ENCODE measurements at regions not wholly inside any gene's neighbourhood (a gene's known extent, or its start where the extent isn't known, plus 50 kb on each side); places are given as distances from the start of the nearest gene placed in this dataset.

DNA sequence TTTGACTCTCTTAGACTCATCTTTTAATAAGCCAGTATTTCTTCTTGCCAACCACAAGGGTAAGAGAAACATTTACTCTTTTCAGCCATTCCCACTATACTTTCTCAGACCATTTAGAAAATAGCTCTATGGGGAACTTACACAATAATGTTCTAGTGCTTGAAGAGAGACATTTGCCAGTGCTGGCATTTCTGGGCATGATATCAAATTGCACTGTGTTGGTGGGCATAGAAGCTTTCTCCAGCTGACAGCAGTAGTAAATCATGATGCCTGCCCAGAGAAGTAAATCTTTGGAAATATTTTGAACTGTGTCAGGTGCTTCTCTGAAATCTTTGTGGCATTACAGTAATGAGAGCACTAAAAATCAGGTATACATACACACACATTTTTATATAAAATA is 346.6 kb downstream of the CBLN2 start:
- no peak for DNase-seq (ENCODE audit: extremely low read depth in 1 of 2, low read depth in 1 of 2)

GRCh38 chr18:72194072-72194471 is 350.1 kb downstream of the CBLN2 start:
- DNase-seq (ENCODE audit: extremely low read depth in 1 of 2, low read depth in 1 of 2): no peak

DNA sequence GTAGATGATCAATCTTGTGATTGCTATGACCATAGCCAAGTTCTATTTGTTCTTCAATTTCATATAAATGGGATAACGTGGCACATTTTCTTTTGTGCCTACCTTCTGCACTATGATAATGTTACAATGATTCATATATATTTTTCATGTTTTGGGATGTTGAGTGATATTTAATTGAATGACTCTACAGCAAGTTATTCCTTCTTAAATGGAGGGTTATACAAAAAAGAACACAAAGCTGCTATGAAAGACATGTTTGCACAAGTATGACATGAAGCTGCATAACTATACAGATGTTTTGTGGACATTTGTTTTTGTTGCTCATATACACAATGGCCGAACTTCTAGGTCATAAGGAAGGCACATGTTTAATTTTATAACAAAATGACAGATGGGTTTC is 356.2 kb downstream of the CBLN2 start:
- DNase-seq (ENCODE audit: extremely low read depth in 1 of 2, low read depth in 1 of 2): no peak

- DNase-seq (ENCODE audit: extremely low read depth in 1 of 2, low read depth in 1 of 2): no peak
Observed at GRCh38 chr18:72181241-72181764, 362.8 kb downstream of the CBLN2 start.

DNA sequence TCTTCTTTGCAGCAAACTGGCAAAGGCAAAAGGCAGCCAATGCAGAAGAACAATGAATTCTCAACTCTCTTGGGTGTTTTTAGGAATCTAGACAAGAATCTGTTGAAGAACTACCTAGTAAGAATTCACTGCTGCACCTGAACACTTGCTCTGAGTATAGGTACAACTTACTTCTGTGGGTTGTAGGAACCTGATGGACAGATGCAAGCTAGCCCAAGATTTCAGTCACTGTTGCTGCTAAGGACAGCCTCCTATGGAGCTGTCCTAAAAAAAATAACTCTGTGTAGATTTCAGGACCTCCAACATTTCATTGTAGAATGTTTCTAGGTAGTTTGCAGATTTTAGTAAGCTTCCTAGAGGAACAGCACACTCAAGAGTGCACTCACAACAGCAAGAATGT is 363.5 kb downstream of the CBLN2 start:
- no peak for DNase-seq (ENCODE audit: extremely low read depth in 1 of 2, low read depth in 1 of 2)

- no peak for DNase-seq (ENCODE audit: extremely low read depth in 1 of 2, low read depth in 1 of 2)
Observed at GRCh38 chr18:72174972-72175649, 369.0 kb downstream of the CBLN2 start.

DNA sequence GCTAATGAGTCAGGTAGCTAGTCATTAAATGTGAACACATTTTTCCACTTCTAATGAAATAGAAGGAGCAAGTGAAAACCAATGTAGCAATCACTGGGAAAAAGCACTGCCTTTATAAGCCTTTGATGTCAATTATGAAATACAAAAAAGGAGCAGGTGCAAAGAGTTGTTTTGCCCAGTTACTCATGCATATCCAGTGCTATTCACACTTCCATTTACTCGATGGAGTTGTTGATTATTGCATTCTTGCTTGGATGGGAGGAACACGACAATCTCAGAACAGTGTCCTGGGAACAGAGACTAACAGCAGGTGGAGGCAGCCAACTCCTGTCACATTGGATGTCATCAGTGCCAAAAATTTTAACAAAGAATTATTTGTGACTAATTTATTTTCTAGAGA is 372.5 kb downstream of the CBLN2 start:
- no peak for DNase-seq (ENCODE audit: extremely low read depth in 1 of 2, low read depth in 1 of 2)

DNA sequence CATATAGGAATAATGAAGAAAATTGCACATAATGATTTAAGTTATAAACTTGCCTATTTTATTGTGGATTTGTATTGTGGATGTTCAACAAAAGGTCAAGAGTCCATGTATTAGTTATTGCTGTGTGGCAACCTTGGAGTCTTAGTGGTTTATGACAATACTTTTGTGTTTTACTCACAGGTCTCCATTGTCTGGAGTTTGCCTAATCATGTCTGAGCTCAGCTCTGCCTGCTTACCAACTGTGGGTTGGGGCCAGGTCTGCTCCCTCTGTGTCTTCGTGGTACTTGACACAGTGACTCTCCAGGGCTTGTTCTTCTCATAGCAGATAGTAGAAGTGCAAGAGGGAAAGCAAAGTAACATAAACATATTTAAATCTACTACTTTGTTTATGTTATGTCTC is 382.5 kb downstream of the CBLN2 start:
- no peak for DNase-seq (ENCODE audit: extremely low read depth in 1 of 2, low read depth in 1 of 2)

DNA sequence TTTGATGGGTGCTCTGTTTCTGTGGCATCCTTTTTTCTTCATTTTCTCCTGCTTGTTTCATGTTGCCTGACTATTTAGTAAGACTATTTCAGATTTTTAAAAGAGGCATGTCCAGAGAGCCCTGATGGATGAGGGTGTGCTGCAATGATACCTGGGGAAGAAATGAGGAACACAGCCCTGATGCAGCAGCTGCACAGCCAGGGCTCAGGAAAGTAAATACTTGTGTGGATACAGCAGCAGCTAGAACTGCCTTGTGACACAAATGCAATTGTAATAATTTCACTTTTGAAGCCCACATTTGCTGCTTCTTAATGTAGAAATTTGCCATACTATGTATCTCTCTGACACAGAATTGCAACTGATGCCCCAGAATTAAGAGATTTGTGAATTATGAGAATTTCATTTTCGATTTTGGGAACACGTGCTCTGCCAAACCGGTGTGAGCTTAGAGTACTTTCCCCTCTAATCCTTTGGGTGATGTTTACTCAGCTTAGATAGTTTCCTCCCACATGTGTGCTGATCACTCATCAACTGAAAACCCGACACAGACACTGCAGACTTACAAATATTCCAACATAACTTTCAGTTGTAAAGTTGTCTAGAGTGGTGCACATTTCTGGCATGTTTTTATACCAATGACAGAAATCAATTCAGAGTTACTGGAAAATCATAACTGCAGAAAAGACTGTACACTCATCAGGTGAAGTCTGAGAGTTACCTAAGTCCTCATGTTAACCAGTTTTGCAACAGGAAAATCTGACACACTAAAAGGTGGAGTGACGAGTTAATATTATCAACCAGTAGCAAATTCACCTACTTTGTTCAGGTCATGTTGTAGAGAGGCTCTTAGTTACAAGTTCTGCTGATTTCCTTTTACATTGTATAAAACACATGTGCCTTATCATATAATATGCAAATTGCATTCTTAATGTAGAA is 383.4 kb downstream of the CBLN2 start:
- DNase-seq (ENCODE audit: extremely low read depth in 1 of 2, low read depth in 1 of 2): no peak

- no peak for DNase-seq (ENCODE audit: extremely low read depth in 1 of 2, low read depth in 1 of 2)
Observed at GRCh38 chr18:72155327-72155726, 388.8 kb downstream of the CBLN2 start.

- DNase-seq (ENCODE audit: extremely low read depth in 1 of 2, low read depth in 1 of 2): no peak
Observed at GRCh38 chr18:72154926-72155325, 389.2 kb downstream of the CBLN2 start.

GRCh38 chr18:72152935-72153334 is 391.2 kb downstream of the CBLN2 start:
- DNase-seq (ENCODE audit: extremely low read depth in 1 of 2, low read depth in 1 of 2): no peak

- no peak for DNase-seq (ENCODE audit: extremely low read depth in 1 of 2, low read depth in 1 of 2)
Observed at GRCh38 chr18:72147830-72148229, 396.3 kb downstream of the CBLN2 start.

GRCh38 chr18:72140007-72140406 is 404.1 kb downstream of the CBLN2 start:
- DNase-seq (ENCODE audit: extremely low read depth in 1 of 2, low read depth in 1 of 2): no peak

GRCh38 chr18:72128649-72129048 is 415.5 kb downstream of the CBLN2 start:
- no peak for DNase-seq (ENCODE audit: extremely low read depth in 1 of 2, low read depth in 1 of 2)

GRCh38 chr18:72122103-72122502 is 422.0 kb downstream of the CBLN2 start:
- DNase-seq (ENCODE audit: extremely low read depth in 1 of 2, low read depth in 1 of 2): no peak

DNA sequence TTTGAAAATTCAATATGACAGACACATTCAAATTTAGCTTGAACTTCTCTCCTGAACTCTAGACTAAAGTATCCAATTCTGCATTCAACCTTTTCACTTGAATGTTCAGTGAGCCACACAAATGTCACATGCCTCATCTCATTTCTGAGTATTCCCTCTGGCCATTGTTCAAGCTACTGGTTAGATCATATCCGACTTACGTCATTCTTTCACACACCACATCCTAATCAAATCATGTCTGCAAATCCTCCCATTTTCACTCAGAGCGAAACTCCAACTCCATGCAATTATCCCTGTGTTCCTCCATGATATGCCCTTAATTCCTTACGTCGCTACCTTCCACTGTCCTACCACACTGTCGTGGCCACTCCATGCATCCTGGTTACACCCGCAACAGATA is 425.1 kb downstream of the CBLN2 start:
- no peak for DNase-seq (ENCODE audit: extremely low read depth in 1 of 2, low read depth in 1 of 2)

DNA sequence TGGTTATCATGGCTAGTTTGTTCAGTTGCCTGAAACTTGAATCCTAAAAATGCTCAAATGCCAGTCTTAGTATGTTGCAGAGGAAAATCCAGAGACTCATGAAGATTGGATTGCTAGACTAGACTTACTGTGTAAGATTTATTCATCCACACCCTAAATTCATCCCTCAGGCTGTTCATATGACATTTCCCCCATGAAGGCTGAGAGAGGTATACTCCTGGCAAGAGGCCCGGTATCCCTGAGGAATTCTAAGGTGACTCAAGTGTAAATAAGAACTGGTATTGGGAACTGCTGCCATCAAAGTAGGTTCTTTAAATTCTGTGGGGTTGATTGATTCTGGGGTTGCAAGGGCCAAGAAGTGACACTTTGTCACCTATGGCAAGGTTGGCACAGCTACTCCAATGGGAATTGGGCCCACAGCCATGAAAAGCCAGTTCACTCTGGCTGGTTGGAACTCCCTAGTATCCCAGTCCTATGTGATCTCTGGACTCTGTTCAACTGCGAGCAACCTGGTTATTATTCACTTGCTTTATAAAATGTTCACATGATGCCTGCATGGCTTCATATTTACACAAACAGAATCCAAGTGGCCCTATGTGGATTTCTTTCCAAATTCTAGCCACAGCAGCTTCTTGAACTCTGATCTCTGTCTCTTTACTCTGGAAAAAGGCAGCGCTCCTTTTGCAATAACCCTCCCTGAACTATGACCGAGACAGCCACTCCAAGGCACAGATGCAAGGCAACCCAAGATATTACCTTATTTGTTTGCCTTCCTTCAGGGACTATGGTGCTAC is 429.1 kb downstream of the CBLN2 start:
- DNase-seq (ENCODE audit: extremely low read depth in 1 of 2, low read depth in 1 of 2): no peak

- DNase-seq (ENCODE audit: extremely low read depth in 1 of 2, low read depth in 1 of 2): no peak
Observed at GRCh38 chr18:72107647-72108383, 436.3 kb downstream of the CBLN2 start.

- DNase-seq (ENCODE audit: extremely low read depth in 1 of 2, low read depth in 1 of 2): no peak
Observed at GRCh38 chr18:72104851-72105250, 439.3 kb downstream of the CBLN2 start.

GRCh38 chr18:72102412-72102811 is 441.7 kb downstream of the CBLN2 start:
- no peak for DNase-seq (ENCODE audit: extremely low read depth in 1 of 2, low read depth in 1 of 2)

All from stimulated activated CD8-positive, alpha-beta memory T cell treated with anti-CD3 and anti-CD28 coated beads, Interleukin-7, amount 100 ng/mL, for 48 hours (primary cell).